Loucy (cell line): ENCODE measurements at regions not wholly inside any gene's neighbourhood (a gene's known extent, or its start where the extent isn't known, plus 50 kb on each side); places are given as distances from the start of the nearest gene placed in this dataset.
"Not testable (repeated sequence)": the region's sequence is repeated elsewhere in the genome, so short reads cannot be mapped to it uniquely, and the experiment has no call there.

ENCODE experiments used
- CTCF ChIP-seq: fragments of 200-600 bp; sonication (generic); conservative IDR thresholded peaks from 2 replicates; pipeline ENCODE4 v1.5.1; 2014; ENCODE audit warnings: mild to moderate bottlenecking, antibody characterized with exemption, low read length
- EZH2phosphoT487 ChIP-seq: fragments of 200-600 bp; IDR thresholded peaks from 2 replicates; pipeline ENCODE4 v1.6.1; 2018; ENCODE audit warnings: antibody characterized with exemption, mild to moderate bottlenecking, moderate library complexity, borderline replicate concordance

GRCh38 chr1:206357962-206358361 lies 112.3 kb upstream of the IKBKE start:
- TF ChIP-seq CTCF, EZH2phosphoT487: not testable (repeated sequence)
